NCI-H128 (cell line): ENCODE measurements at regions not wholly inside any gene's neighbourhood (a gene's known extent, or its start where the extent isn't known, plus 50 kb on each side); places are given as distances from the start of the nearest gene placed in this dataset.
"Not testable (repeated sequence)": the region's sequence is repeated elsewhere in the genome, so short reads cannot be mapped to it uniquely, and the experiment has no call there.

Experiments
- DNase-seq: peaks from one replicate; lab custom pipeline; 2025; ENCODE audit not compliant: unreplicated experiment; lab: John Stamatoyannopoulos, UW

- DNase-seq = no peak
Observed at GRCh38 chr9:74073897-74074296, 423.2 kb upstream of the RORB start.

DNA sequence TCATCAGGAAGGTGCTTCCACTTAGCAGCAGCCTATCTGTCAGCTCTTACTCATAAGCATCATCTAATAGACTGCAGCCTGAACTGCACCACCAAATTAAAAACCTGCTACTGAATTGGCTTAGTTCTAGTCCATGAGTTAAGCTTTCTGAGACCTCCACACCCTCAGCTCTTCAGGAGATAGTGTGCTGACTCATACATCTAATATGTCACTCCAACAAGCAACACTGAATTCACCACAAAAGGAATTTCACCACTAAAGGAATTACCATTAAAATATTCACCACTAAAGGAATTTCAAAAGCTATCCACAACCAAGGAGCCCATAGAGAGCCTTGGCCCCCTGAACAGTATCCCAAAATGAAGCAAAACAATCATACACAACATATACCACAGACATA lies 418.5 kb upstream of the RORB start:
- no peak for DNase-seq

DNA sequence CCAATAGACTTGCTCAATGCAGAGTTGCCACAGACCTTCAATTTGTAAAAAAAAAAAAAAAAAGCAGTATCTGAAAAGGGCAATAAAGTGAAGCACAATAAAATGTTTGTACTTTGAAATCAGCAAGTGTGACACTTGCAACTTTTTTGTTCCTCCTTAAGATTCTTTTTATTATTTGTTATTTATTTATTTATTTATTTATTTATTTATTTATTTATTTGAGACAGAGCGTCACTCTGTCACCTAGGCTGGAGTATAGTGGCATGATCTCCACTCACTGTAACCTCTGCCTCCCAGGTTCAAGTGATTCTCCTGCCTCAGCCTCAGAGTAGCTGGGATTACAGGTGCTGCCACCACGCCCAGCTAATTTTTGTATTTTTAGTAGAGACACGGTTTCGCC lies 416.5 kb upstream of the RORB start:
- not testable (repeated sequence) for DNase-seq

DNA sequence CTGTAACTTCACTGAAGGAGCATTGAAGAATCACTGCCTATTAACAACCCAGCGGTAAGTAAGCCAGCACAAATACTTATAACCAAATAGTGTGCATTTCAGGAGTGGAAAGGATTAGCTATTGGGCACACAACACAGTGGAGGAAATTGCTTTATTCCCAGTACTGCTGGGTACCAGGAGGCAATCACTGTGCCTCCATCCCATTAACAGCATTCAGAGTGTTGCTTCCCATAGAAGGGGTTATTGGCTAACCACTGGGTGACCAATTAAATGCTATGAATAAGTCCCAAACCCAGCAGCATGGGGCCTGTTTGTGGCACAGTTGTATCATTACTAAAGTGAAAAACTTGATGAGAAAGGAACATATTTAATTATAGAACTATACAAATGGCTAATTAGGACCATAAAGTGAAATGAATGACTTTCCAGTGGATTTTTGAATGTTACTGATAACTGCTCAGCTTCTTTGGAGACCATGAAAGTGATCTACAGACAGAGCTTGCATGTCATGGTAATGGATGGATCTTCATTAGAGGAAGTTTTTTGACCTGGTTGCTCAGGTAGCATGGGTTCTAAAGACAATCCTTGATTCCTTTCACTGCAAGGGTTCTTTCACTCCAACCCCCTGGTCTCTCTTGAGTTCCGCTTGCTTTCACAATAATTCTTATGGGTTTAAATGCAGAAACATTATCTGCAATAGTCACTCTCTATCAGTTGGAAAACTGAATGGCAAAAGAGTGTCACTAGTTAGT lies 413.3 kb upstream of the RORB start:
- DNase-seq = no peak

DNA sequence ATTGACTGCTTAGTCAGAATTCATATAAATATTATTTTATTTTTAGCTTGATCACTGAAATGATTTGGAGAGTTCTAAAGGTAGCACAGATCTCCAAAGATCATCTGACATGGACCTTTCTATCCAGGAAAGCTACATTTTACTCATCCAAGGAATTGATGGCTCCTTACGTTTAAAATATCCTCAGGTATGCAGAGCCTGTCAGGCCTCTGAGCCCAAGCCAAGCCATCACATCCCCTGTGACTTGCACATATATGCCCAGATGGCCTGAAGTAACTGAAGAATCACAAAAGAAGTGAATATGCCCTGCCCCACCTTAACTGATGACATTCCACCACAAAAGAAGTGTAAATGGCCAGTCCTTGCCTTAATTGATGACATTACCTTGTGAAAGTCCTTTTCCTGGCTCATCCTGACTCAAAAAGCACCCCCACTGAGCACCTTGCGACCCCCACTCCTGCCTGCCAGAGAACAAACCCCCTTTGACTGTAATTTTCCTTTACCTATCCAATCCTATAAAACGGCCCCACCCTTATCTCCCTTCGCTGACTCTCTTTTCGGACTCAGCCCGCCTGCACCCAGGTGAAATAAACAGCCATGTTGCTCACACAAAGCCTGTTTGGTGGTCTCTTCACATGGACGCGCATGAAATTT lies 411.6 kb upstream of the RORB start:
- not testable (repeated sequence) for DNase-seq

DNA sequence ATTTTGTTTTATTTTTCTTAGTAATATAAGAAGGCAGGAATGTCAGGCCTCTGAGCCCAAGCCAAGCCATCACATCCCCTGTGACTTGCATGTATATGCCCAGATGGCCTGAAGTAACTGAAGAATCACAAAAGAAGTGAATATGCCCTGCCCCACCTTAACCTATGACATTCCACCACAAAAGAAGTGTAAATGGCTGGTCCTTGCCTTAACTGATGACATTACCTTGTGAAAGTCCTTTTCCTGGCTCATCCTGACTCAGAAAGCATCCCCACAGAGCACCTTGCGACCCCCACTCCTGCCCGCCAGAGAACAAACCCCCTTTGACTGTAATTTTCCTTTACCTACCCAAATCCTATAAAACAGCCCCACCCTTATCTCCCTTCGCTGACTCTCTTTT lies 406.2 kb upstream of the RORB start:
- DNase-seq = not testable (repeated sequence)

DNA sequence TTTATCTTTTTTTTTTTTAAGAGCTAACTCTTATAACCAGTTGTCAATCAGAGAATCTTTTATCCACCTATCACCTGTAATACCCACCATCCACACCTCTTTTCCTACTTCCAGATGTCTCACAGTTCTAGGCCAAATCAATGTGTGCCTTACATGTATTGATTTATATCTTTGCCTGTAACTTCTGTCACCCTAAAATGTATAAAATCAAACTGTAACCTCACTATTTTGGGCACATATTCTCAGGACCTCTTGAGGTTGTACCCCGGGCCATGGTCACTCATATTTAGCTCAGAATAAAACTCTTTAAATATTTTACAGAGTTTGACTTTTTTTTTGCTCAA lies 404.7 kb upstream of the RORB start:
- DNase-seq = no peak

GRCh38 chr9:74094037-74094436 lies 403.1 kb upstream of the RORB start:
- DNase-seq = not testable (repeated sequence)

- DNase-seq = no peak
Observed at GRCh38 chr9:74094766-74095165, 402.4 kb upstream of the RORB start.

DNA sequence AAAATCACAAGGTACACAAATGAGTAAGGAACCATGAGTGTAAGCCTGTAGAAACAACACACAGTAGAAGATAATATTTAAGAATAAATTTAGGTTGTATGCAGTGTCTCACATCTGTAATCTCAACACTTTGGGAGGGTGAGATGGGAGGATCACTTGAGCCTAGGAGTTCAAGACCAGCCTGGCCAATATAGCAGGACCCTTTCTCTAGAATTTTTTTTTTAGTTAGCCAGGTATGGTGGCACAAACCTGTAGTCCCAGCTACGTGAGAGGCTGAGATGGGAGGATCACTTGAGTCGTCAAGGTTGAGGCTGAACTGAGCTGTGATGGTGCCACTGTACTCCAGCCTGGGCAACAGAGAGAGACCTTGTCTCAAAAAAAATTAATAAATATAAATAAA lies 401.2 kb upstream of the RORB start:
- DNase-seq = no peak

GRCh38 chr9:74096420-74096819 lies 400.7 kb upstream of the RORB start:
- DNase-seq = no peak

DNA sequence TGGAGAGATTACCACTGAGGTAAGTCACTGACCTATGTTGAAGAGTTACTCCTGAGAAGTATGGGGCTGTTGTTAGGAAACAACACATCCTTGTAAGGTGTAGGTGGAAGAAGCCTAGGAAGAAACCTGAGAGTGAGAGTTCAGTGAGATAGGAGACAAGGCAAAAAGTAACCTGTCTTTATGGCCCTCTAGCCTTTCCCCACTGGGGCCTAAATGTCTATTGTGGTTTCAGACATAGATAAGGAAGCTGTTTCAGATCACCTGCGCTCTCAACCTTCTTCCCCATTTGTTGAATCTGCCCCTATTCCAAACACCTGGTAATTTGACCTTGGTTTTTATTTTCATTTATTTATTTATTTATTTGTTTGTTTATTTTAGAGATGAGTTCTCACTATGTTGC lies 397.1 kb upstream of the RORB start:
- no peak for DNase-seq

GRCh38 chr9:74102148-74102547 lies 395.0 kb upstream of the RORB start:
- not testable (repeated sequence) for DNase-seq

DNA sequence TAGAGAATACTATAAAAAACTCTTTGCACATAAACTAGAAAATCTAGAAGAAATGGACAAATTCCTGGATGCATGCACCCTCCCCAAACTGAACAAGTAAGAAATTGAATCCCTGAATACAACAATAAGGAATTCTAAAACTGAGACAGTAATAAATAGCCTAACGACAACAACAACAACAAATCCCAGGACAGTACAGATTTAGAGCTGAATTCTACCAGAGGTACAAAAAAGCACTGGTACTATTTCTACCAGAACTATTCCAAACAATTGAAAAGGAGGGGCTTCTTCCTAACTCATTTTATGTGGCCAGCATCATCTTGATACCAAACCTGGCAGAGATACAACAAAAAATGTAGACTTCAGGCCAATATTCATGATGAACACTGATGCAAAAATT lies 394.4 kb upstream of the RORB start:
- DNase-seq = no peak

- DNase-seq = no peak
Observed at GRCh38 chr9:74107692-74108091, 389.4 kb upstream of the RORB start.

GRCh38 chr9:74115976-74116375 lies 381.2 kb upstream of the RORB start:
- DNase-seq = no peak

DNA sequence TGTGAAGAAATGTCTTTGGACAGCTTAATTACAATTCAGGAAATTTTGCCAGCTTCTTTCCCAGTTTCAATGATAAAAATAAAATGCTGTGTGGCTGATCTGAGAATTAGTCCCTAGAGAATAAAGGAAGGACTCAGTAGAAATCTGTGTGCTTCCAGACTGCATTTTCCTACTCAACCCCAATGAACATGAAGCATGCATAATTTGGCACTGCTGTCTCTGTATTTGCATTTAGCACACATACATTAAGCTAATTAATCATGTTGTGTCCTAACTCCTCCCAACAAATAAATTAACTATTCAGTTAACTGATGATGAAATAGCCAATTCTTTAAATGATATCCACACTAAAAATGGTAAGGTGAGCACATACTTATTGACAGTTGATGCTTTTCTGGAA lies 380.0 kb upstream of the RORB start:
- DNase-seq = no peak

GRCh38 chr9:74117731-74118130 lies 379.4 kb upstream of the RORB start:
- no peak for DNase-seq

GRCh38 chr9:74120061-74120460 lies 377.1 kb upstream of the RORB start:
- no peak for DNase-seq

DNA sequence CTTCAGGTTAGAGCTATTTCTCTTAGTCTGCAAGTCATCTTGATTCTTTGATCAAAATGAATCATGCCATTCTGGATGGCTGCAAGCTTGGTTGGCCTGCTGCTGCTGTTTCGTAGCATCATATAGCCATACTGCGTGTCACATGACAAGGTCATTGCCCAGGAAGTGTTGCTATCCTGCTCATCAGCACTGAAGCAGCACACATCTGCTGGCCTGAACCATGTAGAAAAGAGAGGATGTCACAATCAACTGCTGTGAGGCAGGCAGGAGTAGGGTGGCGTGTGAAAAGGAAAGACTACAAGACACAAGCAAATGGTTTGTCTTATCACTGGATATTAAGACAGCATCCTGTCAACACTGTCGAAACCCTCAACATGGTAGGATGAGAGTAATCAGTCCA lies 376.7 kb upstream of the RORB start:
- DNase-seq = no peak

GRCh38 chr9:74122216-74122615 lies 374.9 kb upstream of the RORB start:
- DNase-seq = no peak

DNA sequence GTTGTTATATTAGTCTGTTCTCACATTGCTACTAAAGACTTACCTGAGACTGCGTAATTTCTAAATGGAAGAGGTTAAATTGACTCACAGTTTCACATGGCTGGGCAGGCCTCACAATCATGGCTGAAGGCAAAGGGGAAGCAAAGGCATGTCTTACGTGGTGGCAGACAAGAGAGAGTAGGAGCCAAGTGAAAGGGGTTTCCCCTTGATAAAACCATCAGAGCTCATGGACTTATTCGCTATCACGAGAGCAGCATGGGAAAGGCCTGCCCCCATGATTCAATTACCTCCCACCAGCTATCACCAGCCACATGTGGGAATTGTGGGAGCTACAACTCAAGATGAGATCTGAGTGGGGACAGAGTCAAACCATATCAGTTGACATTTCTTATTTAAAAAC lies 374.5 kb upstream of the RORB start:
- DNase-seq = no peak

GRCh38 chr9:74125941-74126340 lies 371.2 kb upstream of the RORB start:
- DNase-seq = no peak
